BLaER1 treated with 17β-estradiol and CSF1 and Interleukin-3, amounts not matched to agents 10 nM and 100 nM (cell line): ENCODE measurements at regions not wholly inside any gene's neighbourhood (a gene's known extent, or its start where the extent isn't known, plus 50 kb on each side); places are given as distances from the start of the nearest gene placed in this dataset.

Experiments used
- H3K27ac ChIP-seq, 11 experiments: shearing (Covaris generic); formaldehyde crosslinking; 2 replicates each; pipeline ENCODE4 v1.8.1; 2022
- H3K27me3 ChIP-seq, 11 experiments: shearing (Covaris generic); formaldehyde crosslinking; 2 replicates each; pipeline ENCODE4 v1.8.1; 2022
- H3K36me3 ChIP-seq, 11 experiments: shearing (Covaris generic); formaldehyde crosslinking; 2 replicates each; pipeline ENCODE4 v1.8.1; 2022
- H3K4me1 ChIP-seq, 10 experiments: shearing (Covaris generic); formaldehyde crosslinking; 2 replicates each; pipeline ENCODE4 v1.8.1; 2022
- H3K4me2 ChIP-seq, 11 experiments: shearing (Covaris generic); formaldehyde crosslinking; 2 replicates each; pipeline ENCODE4 v1.8.1; 2022
- H3K4me3 ChIP-seq, 10 experiments: shearing (Covaris generic); formaldehyde crosslinking; 2 replicates each; pipeline ENCODE4 v1.8.1; 2022
- H3K9ac ChIP-seq, 11 experiments: shearing (Covaris generic); formaldehyde crosslinking; 2 replicates each; pipeline ENCODE4 v1.8.1; 2022
- H3K9me3 ChIP-seq, 11 experiments: shearing (Covaris generic); formaldehyde crosslinking; replicated peaks in 1 of 11; 2 replicates each; pipeline ENCODE4 v1.8.1; 2022
- H4K20me1 ChIP-seq, 11 experiments: shearing (Covaris generic); formaldehyde crosslinking; 2 replicates each; pipeline ENCODE4 v1.8.1; 2022
- Cebpa-rat ChIP-seq, 11 experiments: shearing (Covaris generic); IDR thresholded peaks; 2 replicates each; pipeline ENCODE4 v1.8.1; 2022

GRCh38 chrX:25925946-25926345 lies 212.2 kb upstream of the MAGEB18 start:
- no peaks in the 10 kb centered on the region for H3K36me3 ChIP-seq
- no peaks in the 10 kb centered on the region for H4K20me1 ChIP-seq
- TF ChIP-seq Cebpa-rat (IDR thresholded peaks at IDR 0.05) = no peak
- H3K27me3 ChIP-seq = peaks cover 23 to 89% (median 67%) of the 10 kb centered on the region in 11 experiments
- H3K4me3 ChIP-seq = no peak overlapping the region
- H3K4me2 ChIP-seq = no peak overlapping the region
- no peak overlapping the region for H3K27ac ChIP-seq
- no peaks in the 10 kb centered on the region for H3K4me1 ChIP-seq
- H3K9ac ChIP-seq = no peak overlapping the region
- no peaks in the 10 kb centered on the region for H3K9me3 ChIP-seq

- H3K27ac ChIP-seq = no peak overlapping the region
- H3K4me1 ChIP-seq = no peaks in the 10 kb centered on the region
- H3K4me3 ChIP-seq = no peak overlapping the region
- no peak overlapping the region for H3K4me2 ChIP-seq
- H3K9ac ChIP-seq = no peak overlapping the region
- no peaks in the 10 kb centered on the region for H3K36me3 ChIP-seq
- no peaks in the 10 kb centered on the region for H4K20me1 ChIP-seq
- TF ChIP-seq Cebpa-rat (IDR thresholded peaks at IDR 0.05) = no peak
- peaks cover 35 to 91% (median 76%) of the 10 kb centered on the region in 11 experiments for H3K27me3 ChIP-seq
- H3K9me3 ChIP-seq = no peaks in the 10 kb centered on the region
Observed at GRCh38 chrX:25928316-25928715, 209.8 kb upstream of the MAGEB18 start.

- no peak overlapping the region for H3K4me2 ChIP-seq
- H3K9ac ChIP-seq = no peak overlapping the region
- H4K20me1 ChIP-seq = no peaks in the 10 kb centered on the region; a peak in 1 of 22 replicates
- H3K4me3 ChIP-seq = no peak overlapping the region
- H3K9me3 ChIP-seq = peaks cover under 1 to 13% (median 3%) of the 10 kb centered on the region in 11 experiments; a peak in 14 of 22 replicates
- TF ChIP-seq Cebpa-rat (IDR thresholded peaks at IDR 0.05) = no peak
- H3K27ac ChIP-seq = no peak overlapping the region
- H3K36me3 ChIP-seq = no peaks in the 10 kb centered on the region
- no peaks in the 10 kb centered on the region for H3K4me1 ChIP-seq
- H3K27me3 ChIP-seq = peaks cover 14 to 60% (median 39%) of the 10 kb centered on the region in 11 experiments; a peak in 20 of 22 replicates
Observed at GRCh38 chrX:25941087-25941486, 197.1 kb upstream of the MAGEB18 start.

GRCh38 chrX:25941559-25942250 lies 196.4 kb upstream of the MAGEB18 start:
- no peak overlapping the region for H3K9ac ChIP-seq
- peaks cover 6 to 19% (median 9%) of the 10 kb centered on the region in 11 experiments; a peak in 14 of 22 replicates for H3K9me3 ChIP-seq
- H3K4me3 ChIP-seq = no peak overlapping the region
- no peaks in the 10 kb centered on the region; a peak in 1 of 22 replicates for H4K20me1 ChIP-seq
- H3K4me2 ChIP-seq = no peak overlapping the region
- no peak overlapping the region for H3K27ac ChIP-seq
- peaks cover 20 to 67% (median 45%) of the 10 kb centered on the region in 11 experiments; a peak in 21 of 22 replicates for H3K27me3 ChIP-seq
- TF ChIP-seq Cebpa-rat (IDR thresholded peaks at IDR 0.05) = no peak
- no peaks in the 10 kb centered on the region for H3K36me3 ChIP-seq
- no peaks in the 10 kb centered on the region for H3K4me1 ChIP-seq

- Histone ChIP-seq H3K27me3 (peaks cover 85 to 100% (median 95%) of the 10 kb centered on the region in 11 experiments), H3K4me3 (no peak overlapping the region), H3K9me3 (peaks cover 9 to 29% (median 16%) of the 10 kb centered on the region in 11 experiments; a peak in 19 of 22 replicates), H3K4me2 (no peak overlapping the region), H3K27ac (no peak overlapping the region), H4K20me1 (no peaks in the 10 kb centered on the region; a peak in 2 of 22 replicates), H3K9ac (no peak overlapping the region), H3K4me1 (no peaks in the 10 kb centered on the region), H3K36me3 (no peaks in the 10 kb centered on the region)
- TF ChIP-seq Cebpa-rat (IDR thresholded peaks at IDR 0.05) = no peak
Observed at GRCh38 chrX:25968920-25969319, 169.2 kb upstream of the MAGEB18 start.

- H3K27me3 ChIP-seq = peaks cover 41 to 98% (median 84%) of the 10 kb centered on the region in 11 experiments; a peak in 21 of 22 replicates
- no peak overlapping the region for H3K9ac ChIP-seq
- no peak overlapping the region for H3K4me3 ChIP-seq
- no peaks in the 10 kb centered on the region for H3K36me3 ChIP-seq
- H3K27ac ChIP-seq = no peak overlapping the region
- H4K20me1 ChIP-seq = peaks cover 0 to 9% (median 0%) of the 10 kb centered on the region in 11 experiments; a peak in 3 of 22 replicates
- no peaks in the 10 kb centered on the region for H3K4me1 ChIP-seq
- TF ChIP-seq Cebpa-rat (IDR thresholded peaks at IDR 0.05) = no peak
- H3K9me3 ChIP-seq = peaks cover 9 to 18% (median 13%) of the 10 kb centered on the region in 11 experiments; a peak in 19 of 22 replicates
- H3K4me2 ChIP-seq = no peak overlapping the region
Observed at GRCh38 chrX:25976683-25977310, 161.3 kb upstream of the MAGEB18 start.

- Histone ChIP-seq H3K36me3 (no peaks in the 10 kb centered on the region), H3K27ac (no peak overlapping the region), H3K4me1 (no peaks in the 10 kb centered on the region), H4K20me1 (no peaks in the 10 kb centered on the region; a peak in 2 of 22 replicates), H3K9ac (no peak overlapping the region), H3K9me3 (no peaks in the 10 kb centered on the region), H3K27me3 (peaks cover 69 to 100% (median 88%) of the 10 kb centered on the region in 11 experiments), H3K4me3 (no peak overlapping the region), H3K4me2 (no peak overlapping the region)
- TF ChIP-seq Cebpa-rat (IDR thresholded peaks at IDR 0.05) = no peak
Observed at GRCh38 chrX:25998687-25999086, 139.5 kb upstream of the MAGEB18 start.

GRCh38 chrX:26007462-26007861 lies 130.7 kb upstream of the MAGEB18 start:
- no peak overlapping the region for H3K4me2 ChIP-seq
- no peaks in the 10 kb centered on the region for H4K20me1 ChIP-seq
- H3K27ac ChIP-seq = no peak overlapping the region
- TF ChIP-seq Cebpa-rat (IDR thresholded peaks at IDR 0.05) = no peak
- H3K4me3 ChIP-seq = no peak overlapping the region
- no peaks in the 10 kb centered on the region for H3K9me3 ChIP-seq
- H3K9ac ChIP-seq = no peak overlapping the region
- H3K27me3 ChIP-seq = peaks cover 63 to 100% (median 98%) of the 10 kb centered on the region in 11 experiments
- H3K4me1 ChIP-seq = peaks cover 0 to 15% (median 0%) of the 10 kb centered on the region in 10 experiments; a peak in 3 of 20 replicates
- H3K36me3 ChIP-seq = no peaks in the 10 kb centered on the region

GRCh38 chrX:26008042-26008441 lies 130.1 kb upstream of the MAGEB18 start:
- Histone ChIP-seq H3K9me3 (no peaks in the 10 kb centered on the region), H3K9ac (no peak overlapping the region), H3K4me1 (peaks cover 0 to 15% (median 0%) of the 10 kb centered on the region in 10 experiments; a peak in 3 of 20 replicates), H3K4me3 (no peak overlapping the region), H3K4me2 (no peak overlapping the region), H3K27ac (no peak overlapping the region), H3K27me3 (peaks cover 63 to 100% (median 99%) of the 10 kb centered on the region in 11 experiments), H3K36me3 (no peaks in the 10 kb centered on the region), H4K20me1 (no peaks in the 10 kb centered on the region)
- TF ChIP-seq Cebpa-rat (IDR thresholded peaks at IDR 0.05) = no peak
